HG02678 (cell line): ENCODE measurements at regions not wholly inside any gene's neighbourhood (a gene's known extent, or its start where the extent isn't known, plus 50 kb on each side); places are given as distances from the start of the nearest gene placed in this dataset.

ENCODE experiments used
- ATAC-seq: cut with Tn5 transposase; IDR thresholded peaks from one replicate; pipeline ENCODE4 v1.9.1; 2021; ENCODE audit warnings: mild to moderate bottlenecking, moderate library complexity; ENCODE audit not compliant: unreplicated experiment

- ATAC-seq = no peak
These were observed 105.6 kb upstream of the CDH10 start for GRCh38 chr5:24750355-24750754.

- ATAC-seq = no peak
These were observed 104.9 kb upstream of the CDH10 start for GRCh38 chr5:24749701-24750100.

GRCh38 chr5:24747327-24747726 lies 102.5 kb upstream of the CDH10 start:
- ATAC-seq = no peak

GRCh38 chr5:24742334-24742733 lies 97.6 kb upstream of the CDH10 start:
- no peak for ATAC-seq

GRCh38 chr5:24737163-24737562 lies 92.4 kb upstream of the CDH10 start:
- no peak for ATAC-seq

GRCh38 chr5:24735284-24735683 lies 90.5 kb upstream of the CDH10 start:
- no peak for ATAC-seq

GRCh38 chr5:24732184-24732583 lies 87.4 kb upstream of the CDH10 start:
- no peak for ATAC-seq

GRCh38 chr5:24720743-24721142 lies 76.0 kb upstream of the CDH10 start:
- ATAC-seq = no peak

- ATAC-seq = no peak
These were observed 70.0 kb upstream of the CDH10 start for GRCh38 chr5:24714746-24715145.

- ATAC-seq = no peak
These were observed 68.2 kb upstream of the CDH10 start for GRCh38 chr5:24712947-24713346.

GRCh38 chr5:24712047-24712446 lies 67.3 kb upstream of the CDH10 start:
- ATAC-seq = no peak

GRCh38 chr5:24703934-24704333 lies 59.2 kb upstream of the CDH10 start:
- no peak for ATAC-seq
